Loucy (cell line): ENCODE measurements at regions not wholly inside any gene's neighbourhood (a gene's known extent, or its start where the extent isn't known, plus 50 kb on each side); places are given as distances from the start of the nearest gene placed in this dataset.

Experiments used
- CTCF ChIP-seq: fragments of 200-600 bp; sonication (generic); conservative IDR thresholded peaks from 2 replicates; pipeline ENCODE4 v1.5.1; 2014; ENCODE audit warnings: mild to moderate bottlenecking, antibody characterized with exemption, low read length
- EZH2phosphoT487 ChIP-seq: fragments of 200-600 bp; IDR thresholded peaks from 2 replicates; pipeline ENCODE4 v1.6.1; 2018; ENCODE audit warnings: antibody characterized with exemption, mild to moderate bottlenecking, moderate library complexity, borderline replicate concordance

- TF ChIP-seq CTCF, result no peak
- no peak for TF ChIP-seq EZH2phosphoT487
Observed at GRCh38 chr1:166763318-166763717, 76.0 kb upstream of the POGK start.
